PC-9 (cell line): ENCODE measurements at regions not wholly inside any gene's neighbourhood (a gene's known extent, or its start where the extent isn't known, plus 50 kb on each side); places are given as distances from the start of the nearest gene placed in this dataset.
"Not testable (repeated sequence)": the region's sequence is repeated elsewhere in the genome, so short reads cannot be mapped to it uniquely, and the experiment has no call there.

Experiments used
- EZH2 ChIP-seq: fragments of 200-600 bp; sonication (generic); IDR thresholded peaks from 2 replicates; pipeline ENCODE4 v1.8.0; 2017; ENCODE audit warnings: antibody characterized with exemption, low read depth
- TF ChIP-seq, protein P1 (sequence below): fragments of 200-600 bp; sonication (generic); conservative IDR thresholded peaks from 2 replicates; pipeline ENCODE4 v1.6.1; 2017; ENCODE audit warnings: mixed run types, antibody characterized with exemption, mild to moderate bottlenecking, moderate library complexity

DNA sequence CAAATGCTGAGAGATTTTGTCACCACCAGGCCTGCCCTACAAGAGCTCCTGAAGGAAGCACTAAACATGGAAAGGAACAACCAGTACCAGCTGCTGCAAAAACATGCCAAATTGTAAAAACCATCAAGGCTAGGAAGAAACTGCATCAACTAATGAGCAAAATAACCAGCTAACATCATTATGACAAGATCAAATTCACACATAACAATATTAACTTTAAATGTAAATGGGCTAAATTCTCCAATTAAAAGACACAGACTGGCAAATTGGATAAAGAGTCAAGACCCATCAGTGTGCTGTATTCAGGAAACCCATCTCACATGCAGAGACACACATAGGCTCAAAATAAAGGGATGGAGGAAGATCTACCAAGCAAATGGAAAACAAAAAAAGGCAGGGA is 222.8 kb upstream of the CCL2 start:
- TF ChIP-seq, protein P1, sequence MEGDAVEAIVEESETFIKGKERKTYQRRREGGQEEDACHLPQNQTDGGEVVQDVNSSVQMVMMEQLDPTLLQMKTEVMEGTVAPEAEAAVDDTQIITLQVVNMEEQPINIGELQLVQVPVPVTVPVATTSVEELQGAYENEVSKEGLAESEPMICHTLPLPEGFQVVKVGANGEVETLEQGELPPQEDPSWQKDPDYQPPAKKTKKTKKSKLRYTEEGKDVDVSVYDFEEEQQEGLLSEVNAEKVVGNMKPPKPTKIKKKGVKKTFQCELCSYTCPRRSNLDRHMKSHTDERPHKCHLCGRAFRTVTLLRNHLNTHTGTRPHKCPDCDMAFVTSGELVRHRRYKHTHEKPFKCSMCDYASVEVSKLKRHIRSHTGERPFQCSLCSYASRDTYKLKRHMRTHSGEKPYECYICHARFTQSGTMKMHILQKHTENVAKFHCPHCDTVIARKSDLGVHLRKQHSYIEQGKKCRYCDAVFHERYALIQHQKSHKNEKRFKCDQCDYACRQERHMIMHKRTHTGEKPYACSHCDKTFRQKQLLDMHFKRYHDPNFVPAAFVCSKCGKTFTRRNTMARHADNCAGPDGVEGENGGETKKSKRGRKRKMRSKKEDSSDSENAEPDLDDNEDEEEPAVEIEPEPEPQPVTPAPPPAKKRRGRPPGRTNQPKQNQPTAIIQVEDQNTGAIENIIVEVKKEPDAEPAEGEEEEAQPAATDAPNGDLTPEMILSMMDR: not testable (repeated sequence)
- not testable (repeated sequence) for TF ChIP-seq EZH2
